BE2C (cell line): ENCODE measurements at regions not wholly inside any gene's neighbourhood (a gene's known extent, or its start where the extent isn't known, plus 50 kb on each side); places are given as distances from the start of the nearest gene placed in this dataset.
"Not testable (repeated sequence)": the region's sequence is repeated elsewhere in the genome, so short reads cannot be mapped to it uniquely, and the experiment has no call there.

Source experiments
- DNase-seq: peaks from one replicate; pipeline ENCODE4 v3.0.0-alpha.2; 2020
- H3K27me3 ChIP-seq: fragments of 250-450 bp; sonication (Bioruptor Pico); 2 replicates; pipeline ENCODE4 v1.5.1; 2020; ENCODE audit warnings: mild to moderate bottlenecking
- H3K36me3 ChIP-seq: fragments of 250-450 bp; sonication (Bioruptor Pico); 2 replicates; pipeline ENCODE4 v1.5.1; 2020; ENCODE audit warnings: mild to moderate bottlenecking
- H3K4me1 ChIP-seq: fragments of 250-450 bp; sonication (Bioruptor Pico); 2 replicates; pipeline ENCODE4 v1.5.1; 2020
- H3K4me3 ChIP-seq: 2 replicates; pipeline ENCODE4 v1.5.1; 2011; ENCODE audit warnings: low read depth, low read length
- H3K9me3 ChIP-seq: fragments of 250-450 bp; sonication (Bioruptor Pico); 2 replicates; pipeline ENCODE4 v1.5.1; 2020
- TF ChIP-seq, protein P1 (sequence below): IDR thresholded peaks from 2 replicates; pipeline ENCODE4 v1.5.1; 2012; ENCODE audit warnings: mild to moderate bottlenecking, low read depth, low read length

DNA sequence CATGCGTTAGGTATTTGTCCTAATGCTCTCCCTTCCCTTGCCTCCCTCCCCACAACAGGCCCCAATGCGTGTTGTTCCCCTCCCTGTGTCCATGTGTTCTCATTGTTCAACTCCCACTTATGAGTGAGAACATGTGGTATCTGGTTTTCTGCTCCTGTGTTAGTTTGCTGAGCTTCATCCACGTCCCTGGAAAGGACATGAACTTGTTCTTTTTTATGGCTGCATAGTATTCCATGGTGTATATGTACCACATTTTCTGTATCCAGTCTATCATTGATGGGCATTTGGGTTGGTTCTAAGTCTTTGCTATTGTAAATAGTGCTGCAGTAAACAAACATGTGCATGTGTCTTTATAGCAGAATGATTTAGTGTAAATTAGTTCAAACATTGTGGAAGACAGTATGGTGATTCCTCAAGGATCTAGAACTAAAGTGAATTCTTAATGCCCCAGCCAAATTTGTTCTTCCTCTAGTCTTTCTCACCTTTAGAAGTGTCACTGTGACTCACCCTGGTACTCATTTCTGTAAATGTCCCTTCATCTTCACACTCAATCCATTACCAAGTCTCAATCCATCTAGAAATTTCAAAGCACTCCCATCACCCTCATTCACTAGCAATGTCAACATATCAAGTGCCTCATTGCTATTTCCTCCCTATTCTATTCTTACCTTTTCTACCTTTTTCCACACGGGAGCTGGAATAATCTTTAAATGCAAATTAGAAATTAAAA, 123.9 kb downstream of the MREG start:
- not testable (repeated sequence) for H3K4me1 ChIP-seq, H3K9me3 ChIP-seq, H3K4me3 ChIP-seq, H3K27me3 ChIP-seq, DNase-seq, H3K36me3 ChIP-seq

DNA sequence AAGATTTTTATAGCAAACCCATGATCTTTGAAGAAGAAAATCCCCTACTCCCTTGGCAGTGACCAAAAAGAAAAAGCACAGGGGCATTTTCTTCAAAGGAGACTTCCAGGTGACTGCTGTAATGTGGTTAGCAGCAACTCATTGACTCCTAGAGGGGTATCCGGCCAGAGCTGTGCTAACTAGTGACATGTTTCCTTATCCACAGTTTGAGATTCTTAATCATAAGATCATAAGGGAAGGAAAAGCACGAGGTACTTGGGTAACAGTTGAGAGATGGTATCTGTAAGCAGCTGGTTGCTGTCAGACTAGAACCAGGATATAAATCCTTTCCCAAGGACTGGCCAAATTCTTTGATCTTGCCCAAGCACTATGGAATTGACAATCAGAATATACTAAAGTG, 124.7 kb downstream of the MREG start:
- DNase-seq, result no peak
- Histone ChIP-seq H3K27me3 (no peaks in the 10 kb centered on the region), H3K36me3 (no peaks in the 10 kb centered on the region), H3K4me1 (no peaks in the 10 kb centered on the region), H3K9me3 (no peaks in the 10 kb centered on the region), H3K4me3 (no peak overlapping the region)
- TF ChIP-seq, protein P1, sequence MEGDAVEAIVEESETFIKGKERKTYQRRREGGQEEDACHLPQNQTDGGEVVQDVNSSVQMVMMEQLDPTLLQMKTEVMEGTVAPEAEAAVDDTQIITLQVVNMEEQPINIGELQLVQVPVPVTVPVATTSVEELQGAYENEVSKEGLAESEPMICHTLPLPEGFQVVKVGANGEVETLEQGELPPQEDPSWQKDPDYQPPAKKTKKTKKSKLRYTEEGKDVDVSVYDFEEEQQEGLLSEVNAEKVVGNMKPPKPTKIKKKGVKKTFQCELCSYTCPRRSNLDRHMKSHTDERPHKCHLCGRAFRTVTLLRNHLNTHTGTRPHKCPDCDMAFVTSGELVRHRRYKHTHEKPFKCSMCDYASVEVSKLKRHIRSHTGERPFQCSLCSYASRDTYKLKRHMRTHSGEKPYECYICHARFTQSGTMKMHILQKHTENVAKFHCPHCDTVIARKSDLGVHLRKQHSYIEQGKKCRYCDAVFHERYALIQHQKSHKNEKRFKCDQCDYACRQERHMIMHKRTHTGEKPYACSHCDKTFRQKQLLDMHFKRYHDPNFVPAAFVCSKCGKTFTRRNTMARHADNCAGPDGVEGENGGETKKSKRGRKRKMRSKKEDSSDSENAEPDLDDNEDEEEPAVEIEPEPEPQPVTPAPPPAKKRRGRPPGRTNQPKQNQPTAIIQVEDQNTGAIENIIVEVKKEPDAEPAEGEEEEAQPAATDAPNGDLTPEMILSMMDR, result no peak

DNA sequence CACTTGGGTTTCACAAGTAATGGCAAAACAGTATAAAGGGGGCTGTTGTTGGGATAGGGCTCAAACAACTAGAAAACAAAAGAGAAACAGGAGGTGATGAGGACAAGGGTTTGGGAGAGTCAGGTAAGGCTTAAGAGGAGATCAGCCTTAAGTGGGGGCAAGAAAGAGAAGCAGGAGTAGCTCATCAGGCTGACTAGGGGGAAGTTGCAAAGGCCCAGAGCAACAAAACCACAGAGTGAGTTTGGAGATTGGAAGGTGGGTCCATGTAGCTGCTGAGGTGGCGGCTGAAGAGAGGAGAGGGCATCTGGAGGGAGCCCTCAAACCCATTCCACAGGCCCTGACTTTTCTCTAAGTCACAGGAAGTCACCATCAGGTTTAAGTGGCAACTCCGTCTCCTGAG, 126.0 kb downstream of the MREG start:
- H3K9me3 ChIP-seq, result no peaks in the 10 kb centered on the region
- TF ChIP-seq, protein P1, result no peak
- H3K27me3 ChIP-seq, result no peaks in the 10 kb centered on the region
- H3K4me1 ChIP-seq, result no peaks in the 10 kb centered on the region
- DNase-seq, result no peak
- no peak overlapping the region for H3K4me3 ChIP-seq
- H3K36me3 ChIP-seq, result no peaks in the 10 kb centered on the region

DNA sequence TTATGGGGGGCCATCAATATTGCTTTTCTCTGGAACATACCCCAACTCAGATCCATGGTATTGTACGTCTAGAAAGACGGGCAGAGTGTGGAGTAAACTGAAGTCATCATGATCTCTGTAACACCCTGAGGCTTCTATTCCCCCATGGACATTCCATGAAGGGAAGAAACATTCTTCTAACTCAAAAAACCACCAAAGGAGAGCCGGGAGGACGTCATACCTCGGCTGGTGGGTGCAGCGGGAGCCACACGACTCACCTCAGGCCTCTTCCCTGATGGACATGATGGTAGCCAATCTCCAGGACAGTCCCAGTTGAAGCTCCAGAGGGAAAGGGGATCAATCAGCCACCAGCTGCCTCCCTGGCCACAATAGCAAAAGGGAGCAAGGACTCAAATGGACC, 127.3 kb downstream of the MREG start:
- TF ChIP-seq, protein P1, result no peak
- H3K4me1 ChIP-seq, result no peaks in the 10 kb centered on the region
- no peak for DNase-seq
- H3K36me3 ChIP-seq, result no peaks in the 10 kb centered on the region
- no peaks in the 10 kb centered on the region for H3K9me3 ChIP-seq
- no peak overlapping the region for H3K4me3 ChIP-seq
- no peaks in the 10 kb centered on the region for H3K27me3 ChIP-seq

DNA sequence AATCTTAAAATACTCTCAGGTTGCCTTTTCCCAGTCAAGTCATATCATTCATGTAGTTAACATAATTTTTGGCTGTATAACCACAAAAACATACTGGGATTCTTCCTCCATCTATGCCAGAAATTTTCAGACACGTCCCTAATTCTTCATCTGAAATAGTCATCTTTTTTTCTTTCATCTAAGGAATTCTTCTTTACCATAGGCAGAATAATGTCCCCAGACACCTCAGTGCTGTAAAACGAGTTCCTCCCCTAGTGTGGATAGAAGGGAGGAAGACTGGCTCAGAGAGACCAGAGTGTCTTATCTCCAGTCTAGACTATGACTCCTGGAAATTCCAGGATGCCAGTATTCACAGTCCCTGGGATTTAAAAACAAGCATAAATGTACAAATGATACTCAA, 127.8 kb downstream of the MREG start:
- no peaks in the 10 kb centered on the region for H3K27me3 ChIP-seq
- DNase-seq, result no peak
- no peaks in the 10 kb centered on the region for H3K9me3 ChIP-seq
- TF ChIP-seq, protein P1, result no peak
- no peaks in the 10 kb centered on the region for H3K36me3 ChIP-seq
- no peaks in the 10 kb centered on the region for H3K4me1 ChIP-seq
- no peak overlapping the region for H3K4me3 ChIP-seq

DNA sequence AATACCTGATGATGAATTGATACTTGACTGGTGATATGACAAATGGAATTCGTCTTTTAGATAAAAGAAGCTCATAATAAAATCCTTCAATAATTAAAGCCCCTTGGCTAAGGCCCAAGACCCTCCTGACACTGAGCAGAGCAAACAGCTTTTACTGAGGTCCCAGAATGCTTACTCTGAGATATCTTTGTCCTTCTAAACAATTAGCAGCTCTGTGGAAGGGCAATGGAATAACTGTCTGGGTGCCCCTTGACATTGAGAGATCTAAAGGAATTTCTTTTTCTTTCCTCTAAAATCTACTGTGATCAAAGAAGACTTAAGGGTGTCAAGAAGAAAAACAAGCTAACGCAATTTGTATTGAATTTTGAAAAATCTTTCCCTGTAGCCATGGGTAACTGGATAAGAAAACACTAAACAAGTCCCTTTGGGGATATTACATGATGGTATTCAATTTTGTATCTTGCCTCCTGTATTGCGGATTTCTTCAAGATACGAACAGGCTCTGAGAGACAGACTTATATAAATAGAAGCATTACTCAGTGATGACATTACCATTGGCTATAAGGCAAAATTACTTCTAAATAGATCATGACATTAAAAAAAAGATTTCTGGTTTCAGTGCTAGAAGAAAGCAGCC, 128.8 kb downstream of the MREG start:
- H3K4me3 ChIP-seq, result no peak overlapping the region
- TF ChIP-seq, protein P1, result no peak

More for the DNA sequence above, 128.8 kb downstream of the MREG start:
- Histone ChIP-seq H3K36me3 (no peaks in the 10 kb centered on the region), H3K27me3 (no peaks in the 10 kb centered on the region), H3K4me1 (no peaks in the 10 kb centered on the region), H3K9me3 (no peaks in the 10 kb centered on the region)
- DNase-seq, result no peak
